HepG2 (cell line): ENCODE measurements at regions not wholly inside any gene's neighbourhood (a gene's known extent, or its start where the extent isn't known, plus 50 kb on each side); places are given as distances from the start of the nearest gene placed in this dataset.

Source experiments
- NONO ChIP-seq, 2 experiments: fragments of 450-650 bp in 1 of 2; sonication (generic) in 1 of 2; formaldehyde crosslinking in 1 of 2; IDR thresholded peaks in 1 of 2; conservative IDR thresholded peaks in 1 of 2; 2 replicates each; pipeline versions ENCODE4 v1.6.1 to v1.8.0; 2017 to 2022; ENCODE audit warnings: mild to moderate bottlenecking in 1 of 2, missing genetic modification reagents in 1 of 2, moderate library complexity in 1 of 2
- ZKSCAN1 ChIP-seq: fragments of 150-350 bp; IDR thresholded peaks from 2 replicates; pipeline ENCODE4 v1.6.1; 2014; ENCODE audit warnings: low read length
- ZNF274 ChIP-seq: sonication (generic); formaldehyde crosslinking; IDR thresholded peaks from 2 replicates; pipeline ENCODE4 v1.5.1; 2020; ENCODE audit warnings: mild to moderate bottlenecking, missing genetic modification reagents
- TF ChIP-seq, protein P1 (sequence below): sonication (generic); formaldehyde crosslinking; IDR thresholded peaks from 2 replicates; pipeline ENCODE4 v1.5.0; 2020; ENCODE audit warnings: mild to moderate bottlenecking, missing genetic modification reagents, borderline replicate concordance

DNA sequence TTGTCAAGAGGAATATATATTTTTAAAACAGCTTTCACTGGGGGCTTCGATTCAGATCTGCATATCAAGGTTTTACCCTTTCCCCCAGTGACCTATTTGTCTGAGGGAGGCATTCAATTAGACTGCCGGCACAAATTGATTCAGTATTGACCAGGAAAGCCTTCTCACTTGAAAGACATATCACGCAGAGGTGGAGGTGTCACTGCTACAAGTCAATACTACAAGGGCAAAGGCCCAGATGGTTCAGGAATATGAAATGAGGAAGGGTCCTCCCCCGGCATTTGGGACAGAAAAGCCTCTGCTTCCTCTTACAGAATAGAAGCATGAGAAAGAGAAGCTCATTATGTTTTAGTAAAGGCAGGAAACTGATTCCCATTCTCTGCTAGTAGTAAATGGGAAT is 383.6 kb downstream of the HNRNPD start:
- no peak for TF ChIP-seq ZNF274 (CRISPR knock-in tag)
- TF ChIP-seq NONO (IDR thresholded peaks at IDR 0.05) = no peak
- no peak for TF ChIP-seq NONO (CRISPR knock-in tag; conservative IDR thresholded peaks at IDR 0.05)
- TF ChIP-seq, protein P1, sequence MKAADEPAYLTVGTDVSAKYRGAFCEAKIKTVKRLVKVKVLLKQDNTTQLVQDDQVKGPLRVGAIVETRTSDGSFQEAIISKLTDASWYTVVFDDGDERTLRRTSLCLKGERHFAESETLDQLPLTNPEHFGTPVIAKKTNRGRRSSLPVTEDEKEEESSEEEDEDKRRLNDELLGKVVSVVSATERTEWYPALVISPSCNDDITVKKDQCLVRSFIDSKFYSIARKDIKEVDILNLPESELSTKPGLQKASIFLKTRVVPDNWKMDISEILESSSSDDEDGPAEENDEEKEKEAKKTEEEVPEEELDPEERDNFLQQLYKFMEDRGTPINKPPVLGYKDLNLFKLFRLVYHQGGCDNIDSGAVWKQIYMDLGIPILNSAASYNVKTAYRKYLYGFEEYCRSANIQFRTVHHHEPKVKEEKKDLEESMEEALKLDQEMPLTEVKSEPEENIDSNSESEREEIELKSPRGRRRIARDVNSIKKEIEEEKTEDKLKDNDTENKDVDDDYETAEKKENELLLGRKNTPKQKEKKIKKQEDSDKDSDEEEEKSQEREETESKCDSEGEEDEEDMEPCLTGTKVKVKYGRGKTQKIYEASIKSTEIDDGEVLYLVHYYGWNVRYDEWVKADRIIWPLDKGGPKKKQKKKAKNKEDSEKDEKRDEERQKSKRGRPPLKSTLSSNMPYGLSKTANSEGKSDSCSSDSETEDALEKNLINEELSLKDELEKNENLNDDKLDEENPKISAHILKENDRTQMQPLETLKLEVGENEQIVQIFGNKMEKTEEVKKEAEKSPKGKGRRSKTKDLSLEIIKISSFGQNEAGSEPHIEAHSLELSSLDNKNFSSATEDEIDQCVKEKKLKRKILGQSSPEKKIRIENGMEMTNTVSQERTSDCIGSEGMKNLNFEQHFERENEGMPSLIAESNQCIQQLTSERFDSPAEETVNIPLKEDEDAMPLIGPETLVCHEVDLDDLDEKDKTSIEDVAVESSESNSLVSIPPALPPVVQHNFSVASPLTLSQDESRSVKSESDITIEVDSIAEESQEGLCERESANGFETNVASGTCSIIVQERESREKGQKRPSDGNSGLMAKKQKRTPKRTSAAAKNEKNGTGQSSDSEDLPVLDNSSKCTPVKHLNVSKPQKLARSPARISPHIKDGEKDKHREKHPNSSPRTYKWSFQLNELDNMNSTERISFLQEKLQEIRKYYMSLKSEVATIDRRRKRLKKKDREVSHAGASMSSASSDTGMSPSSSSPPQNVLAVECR (CRISPR knock-in tag) = no peak
- TF ChIP-seq ZKSCAN1 = no peak
